ENCODE measurements at regions not wholly inside any gene's neighbourhood (a gene's known extent, or its start where the extent isn't known, plus 50 kb on each side); places are given as distances from the start of the nearest gene placed in this dataset.

- TF ChIP-seq POLR2A (IDR thresholded peaks at IDR 0.05) (no peak), CTCF (IDR thresholded peaks at IDR 0.05) (no peak)
Observed at GRCh38 chr6:119446609-119447008, 97.0 kb upstream of the MAN1A1 start.
